GM18867 (cell line): ENCODE measurements at regions not wholly inside any gene's neighbourhood (a gene's known extent, or its start where the extent isn't known, plus 50 kb on each side); places are given as distances from the start of the nearest gene placed in this dataset.
"Not testable (repeated sequence)": the region's sequence is repeated elsewhere in the genome, so short reads cannot be mapped to it uniquely, and the experiment has no call there.

Source experiments
- ATAC-seq: cut with Tn5 transposase; IDR thresholded peaks from one replicate; pipeline ENCODE4 v1.9.1; 2021; ENCODE audit warnings: mild to moderate bottlenecking, moderate library complexity; ENCODE audit not compliant: unreplicated experiment

DNA sequence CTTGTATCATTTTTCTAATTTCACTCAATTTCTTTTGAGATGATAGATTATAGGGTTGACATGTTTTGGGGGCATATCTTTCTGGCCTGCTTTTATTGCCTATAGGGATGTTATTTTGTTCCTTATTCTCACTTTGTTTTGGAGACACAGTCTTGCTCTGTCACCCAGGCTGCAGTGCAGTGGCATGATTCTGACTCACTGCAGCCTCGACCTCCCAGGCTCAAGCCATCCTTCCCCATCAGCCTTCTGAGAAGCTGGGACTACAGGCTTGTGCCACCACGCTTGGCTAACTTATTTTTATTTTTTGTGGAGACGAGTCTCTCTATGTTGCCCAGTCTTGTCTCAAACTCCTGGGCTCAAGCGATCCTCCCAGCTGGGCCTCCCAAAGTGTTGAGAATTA lies 72.8 kb upstream of the FAN1 start:
- no peak for ATAC-seq

DNA sequence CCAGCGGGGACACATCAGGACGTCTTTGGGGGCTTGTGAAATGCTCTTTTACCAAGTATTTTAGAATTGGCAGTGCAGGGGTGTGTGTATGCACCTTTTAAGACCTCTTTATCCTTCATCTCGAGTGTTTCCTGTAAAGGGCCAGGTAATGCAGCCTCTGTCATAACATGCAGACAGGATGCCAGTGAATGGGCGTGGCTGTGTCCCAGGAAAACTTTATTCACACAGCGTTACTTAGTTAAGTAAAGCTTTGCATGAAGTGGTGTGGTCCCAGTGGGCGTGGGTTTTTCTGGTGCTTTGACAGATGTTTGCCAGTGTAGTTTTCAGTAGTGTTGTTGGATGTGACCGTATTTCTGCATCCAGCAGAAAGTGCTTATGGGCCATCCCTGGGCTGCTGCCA lies 70.3 kb upstream of the FAN1 start:
- ATAC-seq, result not testable (repeated sequence)

DNA sequence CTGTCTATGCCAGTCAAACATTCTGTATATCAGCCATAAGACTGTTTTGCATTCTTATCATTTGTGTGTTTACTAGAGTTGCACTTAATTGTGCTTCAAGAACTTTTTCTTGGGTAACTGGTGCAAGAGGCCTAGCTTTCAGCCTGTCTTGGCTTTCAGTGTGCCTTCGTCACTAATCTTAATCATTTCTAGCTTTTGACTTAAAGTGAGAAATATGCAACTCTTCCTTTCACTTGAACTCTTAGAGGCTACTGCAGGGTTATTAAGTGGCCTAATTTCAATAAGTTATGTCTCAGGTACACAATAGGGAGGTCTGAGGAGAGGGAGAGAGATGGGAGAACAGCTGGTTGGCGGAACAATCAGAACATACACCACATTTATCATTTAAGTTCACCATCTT lies 62.1 kb upstream of the FAN1 start:
- ATAC-seq, result not testable (repeated sequence)

DNA sequence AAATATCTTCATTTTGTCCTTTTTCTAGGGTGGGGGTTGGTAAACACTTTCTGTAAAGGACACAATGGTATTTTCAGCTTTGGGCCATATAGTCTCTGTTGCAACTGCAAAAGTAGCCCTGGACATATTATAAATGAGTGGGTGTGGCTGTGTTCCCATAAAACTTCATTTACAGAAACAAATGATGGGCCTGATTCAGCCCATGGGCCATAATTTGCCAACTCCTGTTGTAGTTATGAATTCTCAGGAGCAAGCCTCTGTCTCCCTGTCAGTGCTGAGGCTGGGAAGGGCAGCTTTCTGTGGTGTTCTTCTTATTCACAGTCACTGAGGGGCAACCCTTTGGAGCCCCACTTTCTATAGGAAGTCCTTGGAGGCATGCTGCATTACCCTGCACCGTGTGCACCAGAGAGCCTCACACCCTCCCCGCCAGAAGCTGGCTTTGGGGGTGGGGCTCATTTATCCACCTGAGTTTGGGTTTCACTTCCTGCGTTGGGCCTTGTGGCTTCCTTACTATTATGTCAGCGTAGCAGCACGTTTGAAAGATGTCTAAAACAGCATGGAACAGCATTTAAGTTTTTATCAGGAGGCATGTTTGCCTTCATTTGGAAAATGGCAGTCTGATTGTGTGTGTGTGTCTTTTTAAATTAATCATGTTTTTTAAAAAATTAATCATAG lies 60.8 kb upstream of the FAN1 start:
- peak; percentile 86 for ATAC-seq

DNA sequence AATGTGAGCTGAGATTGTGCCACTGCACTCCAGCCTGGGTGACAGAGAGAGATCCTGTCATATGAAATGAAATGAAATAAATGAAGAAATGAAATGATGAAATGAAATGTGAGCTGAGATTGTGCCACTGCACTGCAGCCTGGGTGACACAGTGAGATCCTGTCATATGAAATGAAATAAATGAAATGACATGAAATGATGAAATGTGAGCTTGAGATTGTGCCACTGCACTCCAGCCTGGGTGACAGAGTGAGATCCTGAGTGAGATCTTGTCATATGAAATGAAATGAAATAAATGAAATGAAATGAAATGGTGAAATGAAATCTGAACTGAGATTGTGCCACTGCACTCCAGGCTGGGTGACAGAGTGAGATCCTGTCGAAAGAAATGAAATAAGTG lies 58.2 kb upstream of the FAN1 start:
- not testable (repeated sequence) for ATAC-seq
